ENCODE measurements at regions not wholly inside any gene's neighbourhood (a gene's known extent, or its start where the extent isn't known, plus 50 kb on each side); places are given as distances from the start of the nearest gene placed in this dataset.

GRCh38 chr6:92267335-92267734 is 1152.0 kb downstream of the EPHA7 start:
- H3K79me2 ChIP-seq (replicated peaks; ENCODE audit: insufficient read depth, low read length): no peaks in the 10 kb centered on the region
- no peaks in the 10 kb centered on the region for H3K9me2 ChIP-seq (ENCODE audit: insufficient read depth, low read length)
- no peak overlapping the region for H3K27ac ChIP-seq (ENCODE audit: low read length)
- no peaks in the 10 kb centered on the region for H3K36me3 ChIP-seq (ENCODE audit: insufficient read depth, low read length)
- no peaks in the 10 kb centered on the region for H3K9me3 ChIP-seq (ENCODE audit: low read length)
- no peaks in the 10 kb centered on the region for H3F3A ChIP-seq (ENCODE audit: insufficient read depth, low read length, poor library complexity, severe bottlenecking)
- TF ChIP-seq SMC3 (conservative IDR thresholded peaks at IDR 0.05; ENCODE audit: poor library complexity) (no peak), MXI1 (conservative IDR thresholded peaks at IDR 0.05; ENCODE audit: poor library complexity, severe bottlenecking) (no peak), EP300 (conservative IDR thresholded peaks at IDR 0.05; ENCODE audit: poor library complexity, severe bottlenecking) (no peak), EZH2 (IDR thresholded peaks at IDR 0.05; ENCODE audit: borderline replicate concordance, insufficient read depth, low read length, poor library complexity, severe bottlenecking) (no peak), RAD21 (conservative IDR thresholded peaks at IDR 0.05) (no peak), POLR2AphosphoS5 (IDR thresholded peaks at IDR 0.05) (no peak), CTCF (IDR thresholded peaks at IDR 0.05; ENCODE audit: poor library complexity, severe bottlenecking) (no peak), TAF1 (IDR thresholded peaks at IDR 0.05; ENCODE audit: low read depth) (no peak)
- TF ChIP-seq, protein P1, sequence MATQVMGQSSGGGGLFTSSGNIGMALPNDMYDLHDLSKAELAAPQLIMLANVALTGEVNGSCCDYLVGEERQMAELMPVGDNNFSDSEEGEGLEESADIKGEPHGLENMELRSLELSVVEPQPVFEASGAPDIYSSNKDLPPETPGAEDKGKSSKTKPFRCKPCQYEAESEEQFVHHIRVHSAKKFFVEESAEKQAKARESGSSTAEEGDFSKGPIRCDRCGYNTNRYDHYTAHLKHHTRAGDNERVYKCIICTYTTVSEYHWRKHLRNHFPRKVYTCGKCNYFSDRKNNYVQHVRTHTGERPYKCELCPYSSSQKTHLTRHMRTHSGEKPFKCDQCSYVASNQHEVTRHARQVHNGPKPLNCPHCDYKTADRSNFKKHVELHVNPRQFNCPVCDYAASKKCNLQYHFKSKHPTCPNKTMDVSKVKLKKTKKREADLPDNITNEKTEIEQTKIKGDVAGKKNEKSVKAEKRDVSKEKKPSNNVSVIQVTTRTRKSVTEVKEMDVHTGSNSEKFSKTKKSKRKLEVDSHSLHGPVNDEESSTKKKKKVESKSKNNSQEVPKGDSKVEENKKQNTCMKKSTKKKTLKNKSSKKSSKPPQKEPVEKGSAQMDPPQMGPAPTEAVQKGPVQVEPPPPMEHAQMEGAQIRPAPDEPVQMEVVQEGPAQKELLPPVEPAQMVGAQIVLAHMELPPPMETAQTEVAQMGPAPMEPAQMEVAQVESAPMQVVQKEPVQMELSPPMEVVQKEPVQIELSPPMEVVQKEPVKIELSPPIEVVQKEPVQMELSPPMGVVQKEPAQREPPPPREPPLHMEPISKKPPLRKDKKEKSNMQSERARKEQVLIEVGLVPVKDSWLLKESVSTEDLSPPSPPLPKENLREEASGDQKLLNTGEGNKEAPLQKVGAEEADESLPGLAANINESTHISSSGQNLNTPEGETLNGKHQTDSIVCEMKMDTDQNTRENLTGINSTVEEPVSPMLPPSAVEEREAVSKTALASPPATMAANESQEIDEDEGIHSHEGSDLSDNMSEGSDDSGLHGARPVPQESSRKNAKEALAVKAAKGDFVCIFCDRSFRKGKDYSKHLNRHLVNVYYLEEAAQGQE (IDR thresholded peaks at IDR 0.05; ENCODE audit: borderline replicate concordance): no peak
- no peaks in the 10 kb centered on the region for H4K20me1 ChIP-seq (ENCODE audit: insufficient read depth)
- no peak overlapping the region for H3K4me3 ChIP-seq (ENCODE audit: low read length)
- H2AFZ ChIP-seq (ENCODE audit: low read depth, low read length): no peak overlapping the region
- H3K27me3 ChIP-seq (ENCODE audit: insufficient read depth, low read depth, low read length): no peaks in the 10 kb centered on the region
- H3K4me2 ChIP-seq (ENCODE audit: low read length): no peak overlapping the region
- H3K9ac ChIP-seq (ENCODE audit: low read length): no peak overlapping the region

DNA sequence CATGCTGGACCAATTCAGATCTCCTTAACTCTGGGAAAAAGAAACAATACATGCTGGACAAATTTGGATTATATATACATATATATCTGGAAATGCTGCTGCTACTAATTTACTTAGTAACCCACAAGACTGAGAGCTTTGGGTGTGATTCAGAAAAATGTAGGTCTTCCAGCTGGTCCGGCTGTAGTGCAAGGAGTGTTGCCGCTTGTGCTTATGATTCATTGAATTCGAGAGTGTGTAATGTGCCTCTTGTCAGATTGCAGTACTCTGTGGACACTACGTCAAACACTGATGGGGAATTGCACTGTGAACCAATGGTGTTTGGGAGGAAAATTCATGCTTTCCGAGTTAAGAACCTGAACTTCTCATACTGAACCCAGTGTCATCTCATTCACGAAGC is 1155.5 kb downstream of the EPHA7 start:
- H3K9me3 ChIP-seq (ENCODE audit: low read length): no peaks in the 10 kb centered on the region
- no peaks in the 10 kb centered on the region for H3K79me2 ChIP-seq (replicated peaks; ENCODE audit: insufficient read depth, low read length)
- H3K4me3 ChIP-seq (ENCODE audit: low read length): no peak overlapping the region
- H3K27me3 ChIP-seq (ENCODE audit: insufficient read depth, low read depth, low read length): no peaks in the 10 kb centered on the region
- H3K9ac ChIP-seq (ENCODE audit: low read length): no peak overlapping the region
- H3K4me2 ChIP-seq (ENCODE audit: low read length): no peak overlapping the region
- no peak overlapping the region for H2AFZ ChIP-seq (ENCODE audit: low read depth, low read length)
- no peaks in the 10 kb centered on the region for H4K20me1 ChIP-seq (ENCODE audit: insufficient read depth)
- no peak for TF ChIP-seq TAF1 (IDR thresholded peaks at IDR 0.05; ENCODE audit: low read depth)
- no peak for TF ChIP-seq MXI1 (conservative IDR thresholded peaks at IDR 0.05; ENCODE audit: poor library complexity, severe bottlenecking)
- no peak for TF ChIP-seq CTCF (IDR thresholded peaks at IDR 0.05; ENCODE audit: poor library complexity, severe bottlenecking)
- TF ChIP-seq, protein P1 (IDR thresholded peaks at IDR 0.05; ENCODE audit: borderline replicate concordance): no peak
- TF ChIP-seq EZH2 (IDR thresholded peaks at IDR 0.05; ENCODE audit: borderline replicate concordance, insufficient read depth, low read length, poor library complexity, severe bottlenecking): no peak
- TF ChIP-seq SMC3 (conservative IDR thresholded peaks at IDR 0.05; ENCODE audit: poor library complexity): no peak
- no peak for TF ChIP-seq EP300 (conservative IDR thresholded peaks at IDR 0.05; ENCODE audit: poor library complexity, severe bottlenecking)
- H3F3A ChIP-seq (ENCODE audit: insufficient read depth, low read length, poor library complexity, severe bottlenecking): no peaks in the 10 kb centered on the region
- no peak overlapping the region for H3K27ac ChIP-seq (ENCODE audit: low read length)
- no peaks in the 10 kb centered on the region for H3K9me2 ChIP-seq (ENCODE audit: insufficient read depth, low read length)
- no peaks in the 10 kb centered on the region for H3K36me3 ChIP-seq (ENCODE audit: insufficient read depth, low read length)
